ENCODE measurements at regions not wholly inside any gene's neighbourhood (a gene's known extent, or its start where the extent isn't known, plus 50 kb on each side); places are given as distances from the start of the nearest gene placed in this dataset.

DNA sequence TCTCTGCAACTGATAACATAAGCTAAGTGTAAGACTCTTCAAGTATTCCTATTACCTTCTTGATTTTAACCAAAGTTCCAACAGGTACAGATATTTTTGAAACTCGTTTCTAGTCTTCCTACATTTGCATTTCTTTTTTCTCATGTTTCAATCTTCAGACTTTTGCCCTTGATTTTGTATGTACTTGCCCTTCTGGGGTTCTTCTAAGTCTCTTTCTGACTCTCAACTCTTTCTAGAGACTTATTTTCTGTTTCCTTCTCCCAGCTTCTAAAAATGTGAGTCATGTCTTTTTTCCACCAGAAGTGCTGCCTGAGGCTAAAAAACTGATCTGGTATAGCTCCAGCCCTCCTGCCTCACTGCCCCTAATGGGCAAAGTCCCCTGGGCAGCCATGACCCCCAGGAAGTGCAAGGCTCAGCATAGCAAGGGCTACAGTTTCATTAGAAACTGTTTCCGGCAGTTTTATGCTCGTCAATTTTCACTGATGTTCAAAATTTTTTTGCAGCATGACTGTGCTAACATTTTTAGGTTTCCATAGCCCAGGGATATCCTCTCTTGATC lies 265.9 kb downstream of the SEC16B start:
- H3K4me2 ChIP-seq, result no peak overlapping the region
- H3K9me3 Mint-ChIP-seq, result no peaks in the 10 kb centered on the region
- TF ChIP-seq EZH2phosphoT487 (IDR thresholded peaks at IDR 0.05) (no peak), EZH2 (IDR thresholded peaks at IDR 0.05) (no peak)
- TF ChIP-seq, protein P1, sequence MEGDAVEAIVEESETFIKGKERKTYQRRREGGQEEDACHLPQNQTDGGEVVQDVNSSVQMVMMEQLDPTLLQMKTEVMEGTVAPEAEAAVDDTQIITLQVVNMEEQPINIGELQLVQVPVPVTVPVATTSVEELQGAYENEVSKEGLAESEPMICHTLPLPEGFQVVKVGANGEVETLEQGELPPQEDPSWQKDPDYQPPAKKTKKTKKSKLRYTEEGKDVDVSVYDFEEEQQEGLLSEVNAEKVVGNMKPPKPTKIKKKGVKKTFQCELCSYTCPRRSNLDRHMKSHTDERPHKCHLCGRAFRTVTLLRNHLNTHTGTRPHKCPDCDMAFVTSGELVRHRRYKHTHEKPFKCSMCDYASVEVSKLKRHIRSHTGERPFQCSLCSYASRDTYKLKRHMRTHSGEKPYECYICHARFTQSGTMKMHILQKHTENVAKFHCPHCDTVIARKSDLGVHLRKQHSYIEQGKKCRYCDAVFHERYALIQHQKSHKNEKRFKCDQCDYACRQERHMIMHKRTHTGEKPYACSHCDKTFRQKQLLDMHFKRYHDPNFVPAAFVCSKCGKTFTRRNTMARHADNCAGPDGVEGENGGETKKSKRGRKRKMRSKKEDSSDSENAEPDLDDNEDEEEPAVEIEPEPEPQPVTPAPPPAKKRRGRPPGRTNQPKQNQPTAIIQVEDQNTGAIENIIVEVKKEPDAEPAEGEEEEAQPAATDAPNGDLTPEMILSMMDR (IDR thresholded peaks at IDR 0.05), result no peak

DNA sequence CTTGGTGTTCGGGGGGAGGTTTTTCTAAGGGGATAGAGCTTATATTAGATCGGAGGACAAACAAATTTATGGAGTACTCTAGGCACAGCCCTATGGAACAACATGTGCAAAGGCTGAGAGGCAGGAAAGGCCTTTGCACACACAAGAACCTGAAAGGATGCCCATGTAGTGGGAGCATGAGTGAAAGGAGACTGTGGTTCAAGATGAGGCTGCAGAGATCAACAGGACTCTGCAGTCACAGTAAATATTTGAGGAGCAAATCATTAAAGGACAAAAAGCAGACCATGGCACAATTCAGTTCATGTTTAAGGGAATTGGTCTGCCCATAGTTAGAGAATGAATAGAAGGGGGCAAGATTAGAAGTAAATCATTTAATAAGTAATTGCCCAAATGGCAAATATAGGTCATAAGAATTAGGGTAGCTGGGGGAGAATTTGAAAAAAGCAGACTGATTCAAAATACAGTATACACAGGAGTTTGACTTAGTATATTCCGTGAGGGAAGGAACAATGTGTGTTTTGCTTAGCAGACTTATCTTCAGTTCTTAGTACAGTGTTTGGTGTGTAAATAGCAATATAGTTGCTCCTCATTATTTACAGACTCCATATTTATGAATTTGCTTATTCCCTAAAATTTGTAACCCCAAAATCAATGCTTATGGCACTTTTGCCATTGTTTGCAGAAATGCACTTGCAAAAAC lies 268.1 kb downstream of the SEC16B start:
- no peaks in the 10 kb centered on the region for H3K36me3 ChIP-seq
- H3K4me1 ChIP-seq, result no peaks in the 10 kb centered on the region
- H3K9ac ChIP-seq, result no peak overlapping the region
- no peak for TF ChIP-seq EZH2phosphoT487 (IDR thresholded peaks at IDR 0.05)
- no peak for TF ChIP-seq EZH2 (IDR thresholded peaks at IDR 0.05)
- TF ChIP-seq, protein P1 (IDR thresholded peaks at IDR 0.05), result no peak
- no peaks in the 10 kb centered on the region for H3K27me3 ChIP-seq
- no peak overlapping the region for H3K27ac ChIP-seq
- Mint-ChIP-seq H3K9me3 (no peaks in the 10 kb centered on the region), H3K36me3 (no peaks in the 10 kb centered on the region), H3K4me1 (no peaks in the 10 kb centered on the region), H3K27me3 (ENCODE audit: insufficient read depth, low read depth) (peaks cover 2% of the 10 kb centered on the region), H3K4me3 (no peak overlapping the region), H3K27ac (no peak overlapping the region)
- H3K79me2 ChIP-seq (ENCODE audit: low read depth), result no peaks in the 10 kb centered on the region
- no peaks in the 10 kb centered on the region for H3K9me3 ChIP-seq (ENCODE audit: low read depth)
- no peak overlapping the region for H3K4me3 ChIP-seq
- H4K20me1 ChIP-seq (ENCODE audit: low read depth), result no peaks in the 10 kb centered on the region
- no peak overlapping the region for H2AFZ ChIP-seq (replicated peaks)
- no peak for DNase-seq (ENCODE audit: low spot score)
- H3K4me2 ChIP-seq, result no peak overlapping the region
- no peaks in the 10 kb centered on the region for H3F3A ChIP-seq (ENCODE audit: low read depth)

More for the DNA sequence above, 265.9 kb downstream of the SEC16B start:
- H3K9ac ChIP-seq, result no peak overlapping the region
- H4K20me1 ChIP-seq (ENCODE audit: low read depth), result no peaks in the 10 kb centered on the region
- DNase-seq (ENCODE audit: low spot score), result no peak
- no peaks in the 10 kb centered on the region for H3K4me1 ChIP-seq
- H3K79me2 ChIP-seq (ENCODE audit: low read depth), result no peaks in the 10 kb centered on the region
- peaks cover 2% of the 10 kb centered on the region for H3K27me3 Mint-ChIP-seq (ENCODE audit: insufficient read depth, low read depth)
- no peaks in the 10 kb centered on the region for H3K36me3 ChIP-seq
- H3K4me3 Mint-ChIP-seq, result no peak overlapping the region
- no peak overlapping the region for H3K4me3 ChIP-seq
- H3K27me3 ChIP-seq, result no peaks in the 10 kb centered on the region
- H3K27ac ChIP-seq, result no peak overlapping the region
- no peak overlapping the region for H2AFZ ChIP-seq (replicated peaks)
- H3K9me3 ChIP-seq (ENCODE audit: low read depth), result no peaks in the 10 kb centered on the region
- no peaks in the 10 kb centered on the region for H3K4me1 Mint-ChIP-seq
- H3K27ac Mint-ChIP-seq, result no peak overlapping the region
- no peaks in the 10 kb centered on the region for H3F3A ChIP-seq (ENCODE audit: low read depth)
- H3K36me3 Mint-ChIP-seq, result no peaks in the 10 kb centered on the region

DNA sequence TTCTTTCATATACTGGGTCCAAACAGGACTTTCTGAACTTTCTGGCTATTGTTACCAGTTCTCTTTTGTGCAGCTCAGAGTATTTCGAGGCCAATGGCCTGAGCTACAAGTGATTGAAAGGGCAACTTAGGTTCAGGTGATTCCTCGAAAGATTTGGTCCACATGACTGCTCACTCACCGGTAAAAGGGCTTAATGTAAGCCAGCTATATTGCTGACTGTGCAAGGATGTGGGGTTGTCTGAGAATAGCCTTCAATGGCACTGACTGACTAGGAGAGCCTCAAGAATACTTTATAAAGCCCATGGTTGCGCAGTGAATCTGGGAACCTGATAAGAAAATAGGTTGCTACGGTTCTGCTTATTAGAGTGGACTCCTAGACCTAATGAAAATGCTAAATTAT lies 269.0 kb downstream of the SEC16B start:
- no peaks in the 10 kb centered on the region for H3K4me1 ChIP-seq
- DNase-seq (ENCODE audit: low spot score), result no peak
- Mint-ChIP-seq H3K4me1 (no peaks in the 10 kb centered on the region), H3K4me3 (no peak overlapping the region), H3K27me3 (ENCODE audit: insufficient read depth, low read depth) (peaks cover 2% of the 10 kb centered on the region), H3K9me3 (no peaks in the 10 kb centered on the region), H3K27ac (no peak overlapping the region), H3K36me3 (no peaks in the 10 kb centered on the region)
- no peak overlapping the region for H3K27ac ChIP-seq
- no peak overlapping the region for H3K4me2 ChIP-seq
- TF ChIP-seq EZH2phosphoT487 (IDR thresholded peaks at IDR 0.05) (no peak), EZH2 (IDR thresholded peaks at IDR 0.05) (no peak)
- TF ChIP-seq, protein P1 (IDR thresholded peaks at IDR 0.05), result no peak
- H3K36me3 ChIP-seq, result no peaks in the 10 kb centered on the region
- no peaks in the 10 kb centered on the region for H3F3A ChIP-seq (ENCODE audit: low read depth)
- H3K79me2 ChIP-seq (ENCODE audit: low read depth), result no peaks in the 10 kb centered on the region
- H3K4me3 ChIP-seq, result no peak overlapping the region
- no peaks in the 10 kb centered on the region for H4K20me1 ChIP-seq (ENCODE audit: low read depth)
- no peak overlapping the region for H3K9ac ChIP-seq
- H2AFZ ChIP-seq (replicated peaks), result no peak overlapping the region
- H3K27me3 ChIP-seq, result no peaks in the 10 kb centered on the region
- no peaks in the 10 kb centered on the region for H3K9me3 ChIP-seq (ENCODE audit: low read depth)
